Keratinocyte (primary cell): ENCODE measurements at regions not wholly inside any gene's neighbourhood (a gene's known extent, or its start where the extent isn't known, plus 50 kb on each side); places are given as distances from the start of the nearest gene placed in this dataset.

Experiments used
- DNase-seq: peaks from one replicate; pipeline ENCODE4 v3.0.0-alpha.2; 2011; ENCODE audit warnings: low read depth, missing footprints, low spot score
- FAIRE-seq: peaks from 2 replicates; lab custom pipeline; 2011; peaks lifted over from hg19 to GRCh38; lab: Jason Lieb, UNC
- H2AFZ ChIP-seq: 2 replicates; pipeline ENCODE4 v1.6.0; 2012; ENCODE audit warnings: low read length, control low read depth, inconsistent platforms; ENCODE audit not compliant: control insufficient read depth
- H3K27ac ChIP-seq: 2 replicates; pipeline ENCODE4 v1.5.1; 2011; ENCODE audit warnings: low read length; ENCODE audit not compliant: control insufficient read depth, insufficient read depth
- H3K27me3 ChIP-seq: 3 replicates; pipeline ENCODE4 v1.6.0; 2011; ENCODE audit warnings: low read length; ENCODE audit not compliant: control insufficient read depth, insufficient read depth; ENCODE audit errors: extremely low read depth
- H3K36me3 ChIP-seq, 2 experiments: 2 replicates in 1 of 2; 3 replicates in 1 of 2; pipeline ENCODE4 v1.5.1; 2011; ENCODE audit warnings: low read length in 2 of 2, mild to moderate bottlenecking in 1 of 2; ENCODE audit not compliant: control insufficient read depth in 2 of 2, insufficient read depth in 2 of 2; ENCODE audit errors: extremely low read depth in 1 of 2
- H3K4me1 ChIP-seq: 3 replicates; pipeline ENCODE4 v1.5.1; 2011; ENCODE audit warnings: low read length; ENCODE audit not compliant: control insufficient read depth, insufficient read depth; ENCODE audit errors: extremely low read depth
- H3K4me2 ChIP-seq: 3 replicates; pipeline ENCODE4 v1.6.0; 2011; ENCODE audit warnings: low read depth, low read length; ENCODE audit not compliant: control insufficient read depth, insufficient read depth; ENCODE audit errors: extremely low read depth
- H3K4me3 ChIP-seq, 3 experiments: fragments of 200-600 bp in 1 of 3; sonication (generic) in 1 of 3; 2 replicates in 2 of 3; 3 replicates in 1 of 3; pipeline ENCODE4 v1.5.1; 2011 to 2016; ENCODE audit warnings: low read length in 3 of 3, mild to moderate bottlenecking in 3 of 3, control low read depth in 2 of 3, inconsistent platforms in 1 of 3, low read depth in 1 of 3, mixed read lengths in 1 of 3, mixed run types in 1 of 3, moderate library complexity in 1 of 3; ENCODE audit not compliant: control insufficient read depth in 2 of 3, insufficient read depth in 2 of 3; ENCODE audit errors: extremely low read depth in 1 of 3
- H3K79me2 ChIP-seq: 2 replicates; pipeline ENCODE4 v1.6.0; 2012; ENCODE audit warnings: low read length; ENCODE audit not compliant: control insufficient read depth, insufficient read depth
- H3K9ac ChIP-seq: 3 replicates; pipeline ENCODE4 v1.6.0; 2011; ENCODE audit warnings: low read length; ENCODE audit not compliant: control insufficient read depth, insufficient read depth; ENCODE audit errors: extremely low read depth
- H3K9me1 ChIP-seq: 3 replicates; pipeline ENCODE4 v1.6.0; 2011; ENCODE audit warnings: low read length; ENCODE audit not compliant: control insufficient read depth, insufficient read depth; ENCODE audit errors: extremely low read depth
- H3K9me3 ChIP-seq: 2 replicates; pipeline ENCODE4 v1.5.1; 2012; ENCODE audit warnings: low read depth, low read length; ENCODE audit not compliant: control insufficient read depth
- H4K20me1 ChIP-seq: 3 replicates; pipeline ENCODE4 v1.6.0; 2011; ENCODE audit warnings: low read length; ENCODE audit not compliant: control insufficient read depth, insufficient read depth; ENCODE audit errors: extremely low read depth
- EZH2 ChIP-seq: IDR thresholded peaks from one replicate; pipeline ENCODE4 v1.6.1; 2012; ENCODE audit warnings: inconsistent platforms, mild to moderate bottlenecking, low read length, moderate library complexity
- dilution Hi-C: fragments of 300-500 bp; cut with MboI; formaldehyde crosslinking; loops from one replicate; pipeline ENCODE4 v1.7.0; 2020; ENCODE audit warnings: low sequenced_read_pairs; ENCODE audit not compliant: extremely low pct_ligation_motif_present
- TF ChIP-seq, protein P1 (sequence below), 3 experiments: IDR thresholded peaks in 1 of 3; conservative IDR thresholded peaks in 1 of 3; optimal IDR thresholded peaks in 1 of 3; 2 replicates in 2 of 3; 3 replicates in 1 of 3; pipeline versions ENCODE3 to v1.5.1; 2011; ENCODE audit warnings: low read length in 3 of 3, mild to moderate bottlenecking in 3 of 3, moderate library complexity in 2 of 3, control low read depth in 1 of 3, inconsistent platforms in 1 of 3; ENCODE audit not compliant: insufficient read depth in 2 of 3; ENCODE audit errors: extremely low read depth in 1 of 3

DNA sequence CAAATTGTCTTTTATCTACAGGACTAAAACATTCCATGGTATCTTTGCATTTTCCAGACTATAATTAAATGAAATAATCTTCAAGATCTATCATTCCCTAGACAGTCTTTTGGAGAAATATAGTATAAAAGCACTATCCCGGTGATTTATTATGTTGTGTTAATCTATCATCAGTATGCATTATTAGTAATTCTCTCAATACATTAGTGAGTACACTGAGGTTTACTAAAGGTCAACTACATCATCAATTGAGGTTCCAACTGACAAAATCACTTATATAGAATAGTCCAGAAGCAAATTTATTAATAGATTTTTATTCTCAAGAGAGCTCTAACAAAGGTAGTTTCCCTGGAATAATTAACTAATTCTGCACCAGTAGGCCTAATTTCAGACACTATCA, 169.6 kb downstream of the KCNA4 start:
- H3K79me2 ChIP-seq: no peaks in the 10 kb centered on the region
- no peaks in the 10 kb centered on the region for H3K4me1 ChIP-seq
- no peak overlapping the region for H3K4me2 ChIP-seq
- no peak for DNase-seq
- no peak overlapping the region for H3K4me3 ChIP-seq
- H3K9me3 ChIP-seq: no peaks in the 10 kb centered on the region
- no peak overlapping the region for H2AFZ ChIP-seq
- no peaks in the 10 kb centered on the region for H3K27me3 ChIP-seq
- TF ChIP-seq, protein P1, sequence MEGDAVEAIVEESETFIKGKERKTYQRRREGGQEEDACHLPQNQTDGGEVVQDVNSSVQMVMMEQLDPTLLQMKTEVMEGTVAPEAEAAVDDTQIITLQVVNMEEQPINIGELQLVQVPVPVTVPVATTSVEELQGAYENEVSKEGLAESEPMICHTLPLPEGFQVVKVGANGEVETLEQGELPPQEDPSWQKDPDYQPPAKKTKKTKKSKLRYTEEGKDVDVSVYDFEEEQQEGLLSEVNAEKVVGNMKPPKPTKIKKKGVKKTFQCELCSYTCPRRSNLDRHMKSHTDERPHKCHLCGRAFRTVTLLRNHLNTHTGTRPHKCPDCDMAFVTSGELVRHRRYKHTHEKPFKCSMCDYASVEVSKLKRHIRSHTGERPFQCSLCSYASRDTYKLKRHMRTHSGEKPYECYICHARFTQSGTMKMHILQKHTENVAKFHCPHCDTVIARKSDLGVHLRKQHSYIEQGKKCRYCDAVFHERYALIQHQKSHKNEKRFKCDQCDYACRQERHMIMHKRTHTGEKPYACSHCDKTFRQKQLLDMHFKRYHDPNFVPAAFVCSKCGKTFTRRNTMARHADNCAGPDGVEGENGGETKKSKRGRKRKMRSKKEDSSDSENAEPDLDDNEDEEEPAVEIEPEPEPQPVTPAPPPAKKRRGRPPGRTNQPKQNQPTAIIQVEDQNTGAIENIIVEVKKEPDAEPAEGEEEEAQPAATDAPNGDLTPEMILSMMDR (optimal IDR thresholded peaks at IDR 0.05 in 1 of 3, IDR thresholded peaks at IDR 0.05 in 1 of 3, conservative IDR thresholded peaks at IDR 0.05 in 1 of 3; ENCODE audit: extremely low read depth in 1 of 3, insufficient read depth in 2 of 3, low read length in 3 of 3): no peak
- no peak for TF ChIP-seq EZH2
- H4K20me1 ChIP-seq: no peaks in the 10 kb centered on the region
- no peak overlapping the region for H3K9ac ChIP-seq
- no peak overlapping the region for H3K27ac ChIP-seq
- dilution Hi-C loops: no loop called here
- no peaks in the 10 kb centered on the region for H3K36me3 ChIP-seq
- no peaks in the 10 kb centered on the region for H3K9me1 ChIP-seq
- no peak for FAIRE-seq

DNA sequence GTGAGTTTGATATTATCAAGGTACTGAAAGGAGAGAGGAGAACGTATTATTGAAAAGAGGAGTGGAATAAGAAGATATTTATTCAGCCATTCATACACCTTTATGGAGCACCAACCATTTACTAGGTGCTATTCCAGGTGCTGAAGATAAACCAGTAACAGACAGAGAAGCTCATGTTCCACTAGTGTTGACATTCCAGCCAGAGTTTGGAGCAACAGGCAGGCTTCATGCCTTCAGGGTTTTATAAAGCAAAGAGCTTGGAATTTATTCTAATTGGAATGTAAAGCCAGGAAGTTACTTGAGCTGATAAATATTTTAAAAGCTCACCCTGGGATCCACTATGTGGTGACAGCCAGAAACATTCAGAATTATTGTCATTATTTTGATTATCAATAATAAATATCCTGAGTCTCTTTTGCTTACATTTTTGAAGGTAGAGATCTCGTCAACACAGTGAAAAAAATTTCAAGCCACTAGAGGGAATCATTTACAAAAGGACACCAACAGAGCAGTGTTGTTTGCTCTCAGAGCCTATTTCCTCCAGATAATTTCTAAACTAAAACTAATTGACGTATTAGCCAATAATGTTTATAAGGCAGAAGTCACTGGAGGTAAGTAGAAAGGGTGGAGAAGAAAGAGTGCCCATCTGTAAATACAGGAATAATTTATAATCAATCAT, 172.0 kb downstream of the KCNA4 start:
- Histone ChIP-seq H3K27ac (no peak overlapping the region), H3K4me3 (no peak overlapping the region), H3K27me3 (no peaks in the 10 kb centered on the region), H3K4me1 (no peaks in the 10 kb centered on the region), H4K20me1 (no peaks in the 10 kb centered on the region), H3K4me2 (no peak overlapping the region), H3K79me2 (no peaks in the 10 kb centered on the region), H2AFZ (no peak overlapping the region), H3K9ac (no peak overlapping the region), H3K9me1 (no peaks in the 10 kb centered on the region), H3K9me3 (no peaks in the 10 kb centered on the region), H3K36me3 (no peaks in the 10 kb centered on the region)
- FAIRE-seq: no peak
- TF ChIP-seq, protein P1 (optimal IDR thresholded peaks at IDR 0.05 in 1 of 3, IDR thresholded peaks at IDR 0.05 in 1 of 3, conservative IDR thresholded peaks at IDR 0.05 in 1 of 3; ENCODE audit: extremely low read depth in 1 of 3, insufficient read depth in 2 of 3, low read length in 3 of 3): no peak
- no peak for TF ChIP-seq EZH2
- no peak for DNase-seq
- dilution Hi-C loops: no loop called here
